SKM-1 treated with dmso at 0.1 percent for 144 hours (cell line): ENCODE measurements at regions not wholly inside any gene's neighbourhood (a gene's known extent, or its start where the extent isn't known, plus 50 kb on each side); places are given as distances from the start of the nearest gene placed in this dataset.

ENCODE experiments used
- DNase-seq: peaks from one replicate; lab custom pipeline; 2025; ENCODE audit not compliant: unreplicated experiment; lab: John Stamatoyannopoulos, UW

DNA sequence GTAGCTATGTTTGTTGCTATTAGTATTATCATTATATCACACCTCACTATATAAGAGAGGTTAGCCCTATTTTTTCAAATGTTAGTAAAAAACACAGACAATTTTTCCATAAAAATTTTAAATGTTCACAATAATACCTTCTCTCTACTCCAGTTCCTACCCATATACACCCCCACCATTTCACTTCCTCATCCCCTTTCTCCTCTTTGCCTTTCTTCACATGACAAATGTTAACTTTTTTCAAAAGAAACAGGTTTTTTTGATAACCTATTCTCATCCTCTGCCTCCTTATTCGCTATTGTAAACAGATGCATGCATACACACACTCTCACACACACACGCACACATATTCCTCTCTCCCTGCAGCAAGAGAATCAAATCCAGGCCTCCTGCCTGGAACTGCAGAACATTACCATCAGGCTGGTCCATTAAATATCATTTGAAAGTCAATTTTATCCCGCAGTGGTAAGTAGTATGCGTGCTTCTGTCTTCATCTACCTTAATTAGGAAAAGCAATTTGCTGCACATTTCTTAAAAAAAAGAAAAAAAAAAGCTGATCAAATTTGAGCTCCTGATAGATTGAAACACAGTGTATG lies 55.5 kb downstream of the MID1IP1 start:
- no peak for DNase-seq

DNA sequence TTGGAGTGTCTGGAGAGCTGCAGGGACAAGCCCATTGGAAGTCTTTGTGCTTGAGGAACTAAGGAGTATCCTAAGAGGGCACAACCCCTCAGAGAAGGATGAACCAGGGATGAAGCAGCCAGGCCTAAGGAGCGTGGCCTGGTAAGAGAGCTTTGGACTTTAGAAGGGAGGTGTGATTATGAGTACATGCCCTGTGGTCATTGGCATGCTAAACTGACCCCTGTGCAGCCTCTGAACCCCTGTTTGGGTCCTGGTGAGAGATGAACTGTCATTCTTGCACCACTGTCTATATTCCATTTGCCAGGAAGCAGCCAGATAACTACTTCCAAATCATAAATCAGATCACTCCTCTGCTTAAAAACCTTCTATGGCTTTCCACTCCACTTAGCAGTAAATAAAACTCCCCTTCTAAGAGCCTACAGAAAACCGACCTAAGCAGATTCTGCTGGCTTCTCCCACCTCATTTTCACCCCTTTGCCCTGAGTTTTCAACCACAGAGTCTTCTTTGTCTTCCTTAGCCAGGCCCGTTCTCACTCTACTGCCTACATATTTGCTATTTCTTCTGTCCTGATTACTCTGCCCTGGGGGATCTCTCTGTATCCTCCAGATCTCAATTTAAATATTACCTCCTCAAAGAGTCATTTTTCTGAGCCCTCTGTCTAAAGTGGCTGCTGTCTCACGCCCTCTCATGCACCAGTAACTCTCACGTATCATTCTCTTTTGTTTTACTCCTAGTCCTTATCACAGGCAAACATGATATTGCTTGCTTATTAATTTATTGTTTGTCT lies 56.7 kb downstream of the MID1IP1 start:
- DNase-seq: no peak

DNA sequence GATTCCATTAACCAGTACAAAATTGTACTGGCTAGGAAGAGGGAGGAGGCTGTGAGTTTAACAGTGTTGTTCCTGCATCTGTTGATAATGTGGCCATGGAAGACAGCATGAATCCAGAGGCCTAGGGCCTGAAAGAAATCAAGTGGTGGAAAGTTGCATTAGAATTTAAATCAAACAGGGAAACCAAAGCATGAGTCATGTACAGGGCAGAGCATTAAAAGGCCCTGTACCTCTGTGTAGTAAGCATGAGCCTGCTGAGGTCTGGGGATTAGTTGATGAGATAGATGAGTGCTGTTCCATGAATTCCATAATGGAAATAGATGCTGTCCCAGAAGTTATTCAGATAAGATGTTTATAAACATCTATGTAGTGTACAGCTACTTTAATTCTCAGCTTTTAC lies 58.3 kb downstream of the MID1IP1 start:
- DNase-seq: no peak

DNA sequence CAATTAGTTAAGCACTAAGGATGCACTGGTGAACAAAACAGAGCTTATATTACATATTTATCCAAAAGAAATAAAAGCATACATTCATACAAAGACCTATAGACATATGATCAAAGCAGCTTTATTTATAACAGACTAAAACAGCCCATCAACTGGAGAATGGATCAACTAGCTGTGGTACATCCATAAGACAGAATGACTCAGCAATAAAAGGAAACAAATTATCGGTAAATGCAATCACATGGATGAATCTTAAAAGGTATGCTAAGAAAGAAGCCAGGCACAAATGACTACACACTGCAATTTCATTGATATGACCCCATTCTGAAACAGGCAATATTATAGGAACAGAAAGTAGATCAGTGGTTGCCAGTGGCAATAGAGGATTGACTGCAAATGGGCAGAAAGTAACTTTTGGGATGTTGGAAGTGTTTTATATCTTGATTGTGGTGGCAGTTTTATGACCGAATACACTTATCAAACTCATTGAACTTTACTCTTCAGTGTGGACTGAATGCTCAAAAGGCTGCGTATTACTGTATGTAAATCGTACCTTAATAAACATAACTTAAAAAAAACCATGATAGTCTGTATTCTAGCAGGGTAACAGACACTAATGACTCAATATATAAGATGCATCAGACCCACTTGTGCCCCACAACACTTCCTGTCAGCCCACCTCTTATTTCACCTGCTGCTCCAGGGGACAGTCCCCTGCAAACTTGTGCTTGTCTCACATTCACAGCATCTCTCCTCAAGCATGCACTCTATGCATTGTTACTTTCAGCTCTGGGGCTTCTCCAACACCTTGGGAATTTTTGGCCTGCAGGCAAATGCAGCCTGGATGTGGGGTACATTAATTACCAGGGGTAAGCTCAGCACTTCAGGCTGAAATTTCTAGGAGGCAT lies 59.1 kb downstream of the MID1IP1 start:
- DNase-seq: no peak

DNA sequence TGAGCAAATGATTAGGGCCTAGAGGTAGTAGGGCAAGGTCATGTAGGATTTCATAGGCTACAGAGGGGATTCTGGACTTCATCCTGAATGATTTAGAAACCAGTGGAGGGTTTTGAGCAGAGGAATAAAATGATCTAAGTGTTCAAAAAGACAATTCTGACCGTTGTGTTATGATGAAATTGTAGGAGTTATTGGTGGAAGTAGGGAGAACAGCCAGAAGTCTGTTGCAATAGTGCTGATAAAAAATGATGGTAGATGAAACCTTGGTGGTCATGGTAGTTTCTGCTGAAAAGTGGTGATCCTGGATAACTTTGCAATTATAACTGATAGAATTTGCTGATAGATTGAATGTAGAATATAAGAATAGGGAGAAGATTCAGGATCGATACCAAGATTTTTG lies 60.2 kb downstream of the MID1IP1 start:
- no peak for DNase-seq

DNA sequence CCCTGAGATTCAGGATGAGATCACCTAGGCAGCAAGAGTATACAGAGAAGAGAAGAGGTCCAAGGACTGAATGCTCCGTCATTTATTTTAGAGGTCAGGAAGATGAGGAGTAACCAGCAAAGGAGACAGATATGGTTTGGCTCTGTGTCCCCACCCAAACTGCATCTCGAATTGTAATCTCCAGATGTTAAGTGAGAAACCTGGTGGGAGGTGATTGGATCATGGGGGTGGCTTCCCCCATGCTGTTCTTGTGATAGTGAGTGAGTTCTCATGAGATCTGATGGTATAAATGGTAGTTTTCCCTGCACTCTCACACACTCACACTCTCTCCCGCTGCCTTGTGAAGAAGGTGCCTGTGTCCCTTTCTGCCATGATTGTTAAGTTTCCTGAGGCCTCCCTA lies 60.8 kb downstream of the MID1IP1 start:
- no peak for DNase-seq

DNA sequence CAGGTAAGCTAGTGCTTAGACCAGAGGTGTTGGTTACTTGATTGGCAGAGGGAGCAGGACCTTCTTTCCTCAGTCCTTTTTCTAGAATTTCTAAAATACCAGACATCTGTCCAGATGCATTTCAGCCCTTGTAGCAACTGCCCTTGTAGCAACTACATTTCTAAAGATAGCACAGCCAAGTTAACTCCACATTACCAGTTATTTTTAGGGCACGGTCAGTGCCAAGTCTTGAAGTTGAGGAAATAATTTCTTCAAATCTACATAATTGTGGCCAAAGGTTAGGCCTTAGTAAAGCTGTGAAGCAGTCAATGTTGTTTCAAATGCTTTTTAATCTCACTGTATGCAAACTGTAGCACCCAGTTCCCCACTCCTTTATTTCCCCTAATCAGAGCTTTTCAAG lies 62.9 kb downstream of the MID1IP1 start:
- DNase-seq: no peak

DNA sequence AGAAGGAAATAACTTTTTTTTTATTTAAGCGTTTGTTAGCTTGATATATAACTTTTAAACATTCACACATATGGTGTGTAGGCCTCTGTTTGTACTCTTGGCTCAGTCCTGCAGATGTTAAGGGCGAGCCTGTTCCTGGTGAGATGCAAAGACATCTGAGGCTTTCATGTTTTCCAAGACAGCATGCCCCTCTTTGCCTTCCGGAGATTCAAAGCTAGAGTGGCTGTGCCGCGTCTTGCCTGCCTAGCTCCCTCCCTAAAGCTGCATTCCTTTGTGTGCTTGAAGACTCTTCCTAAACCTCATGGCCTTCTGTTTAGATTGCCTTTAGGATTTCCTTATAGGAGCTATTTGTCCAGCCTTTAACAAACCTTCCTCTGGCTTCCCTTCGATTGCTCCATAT lies 67.1 kb downstream of the MID1IP1 start:
- no peak for DNase-seq

DNA sequence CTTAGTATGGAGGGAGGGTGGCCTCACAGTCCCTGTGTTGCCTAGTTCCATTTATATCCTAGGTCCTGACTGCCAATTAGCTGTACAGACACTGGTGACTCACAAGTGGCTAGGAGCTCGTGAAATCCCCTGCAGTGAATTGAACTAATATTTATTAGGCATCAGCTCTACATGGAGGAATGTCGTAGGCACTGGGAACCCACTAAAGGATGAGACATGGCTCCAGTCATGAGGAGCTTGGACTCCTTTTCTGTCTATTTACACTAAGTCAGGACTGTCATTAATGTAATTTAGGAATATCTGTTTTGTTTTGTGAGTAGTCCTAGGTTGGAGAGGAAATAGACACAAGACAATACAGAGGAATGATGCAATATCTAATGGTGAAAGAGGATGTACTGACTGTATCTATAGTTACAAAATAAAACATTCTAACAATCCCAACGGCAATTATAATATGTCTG lies 67.7 kb downstream of the MID1IP1 start:
- DNase-seq: peak; percentile 37

DNA sequence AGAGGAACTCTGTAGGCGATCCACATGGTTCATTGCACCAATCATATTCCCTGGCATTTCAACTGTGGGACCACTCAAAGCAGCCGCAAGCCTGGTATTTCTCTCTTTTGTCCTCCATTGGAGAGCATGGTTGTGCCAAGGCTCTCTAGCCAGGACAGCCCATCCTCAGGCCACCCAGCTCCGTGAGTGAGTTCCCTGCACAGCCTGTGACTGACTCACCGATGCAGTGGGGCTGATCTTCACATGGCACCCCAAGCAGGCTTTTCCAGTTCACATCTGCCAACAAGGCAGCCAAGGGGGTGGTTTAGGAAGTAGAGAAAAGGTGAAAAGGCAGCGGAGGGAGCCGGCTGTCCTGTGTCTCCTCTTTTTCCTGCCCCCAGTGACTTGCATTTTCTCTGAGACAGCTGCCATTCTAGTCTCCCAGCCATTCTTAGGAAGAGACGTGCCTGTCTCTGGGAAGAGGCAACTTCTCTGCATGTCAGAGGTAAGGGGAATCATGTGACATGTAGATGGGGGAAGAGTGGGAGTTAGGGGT lies 69.2 kb downstream of the MID1IP1 start:
- DNase-seq: no peak

DNA sequence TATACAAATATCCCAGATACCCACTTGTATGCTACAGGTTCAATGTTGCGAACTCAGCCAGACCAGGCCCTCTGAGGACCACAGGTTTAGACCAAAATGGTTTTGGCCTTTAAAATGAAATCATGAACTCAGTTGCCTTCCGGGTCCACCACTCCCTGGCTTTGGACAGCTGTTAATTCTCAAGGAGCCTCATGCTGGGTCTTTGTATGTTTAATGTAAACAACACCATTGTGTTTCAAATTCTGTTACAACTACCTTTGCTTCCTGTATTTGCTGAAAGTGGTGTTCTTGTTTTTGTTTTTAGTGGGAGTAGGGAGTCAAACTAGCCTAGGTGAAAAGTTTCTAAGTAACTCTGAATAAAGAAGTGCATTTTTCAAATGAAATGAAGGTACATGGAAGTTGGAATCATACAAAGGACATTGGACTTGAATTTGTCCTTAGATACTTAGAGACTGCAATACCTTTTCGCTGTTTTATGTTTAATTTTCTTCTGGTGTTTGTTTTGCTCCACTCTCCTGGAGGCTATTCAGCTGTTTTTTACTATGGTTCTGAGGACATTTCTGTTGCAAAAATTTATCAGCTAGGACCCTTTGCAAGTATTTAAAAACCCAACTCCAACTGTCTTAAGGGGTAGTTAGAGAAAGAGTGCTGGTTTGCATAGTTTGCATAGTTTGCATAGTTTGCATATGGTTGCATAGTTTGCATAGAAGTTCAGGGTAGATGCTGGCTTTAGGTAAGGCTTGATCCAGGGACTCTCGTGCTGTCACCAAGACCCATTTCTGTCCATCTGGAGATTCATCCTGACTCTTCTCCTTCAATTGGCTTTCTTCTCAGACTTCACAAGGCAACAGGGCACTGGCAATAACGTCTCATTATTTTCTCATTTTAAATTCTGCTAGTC lies 70.1 kb downstream of the MID1IP1 start:
- DNase-seq: no peak

DNA sequence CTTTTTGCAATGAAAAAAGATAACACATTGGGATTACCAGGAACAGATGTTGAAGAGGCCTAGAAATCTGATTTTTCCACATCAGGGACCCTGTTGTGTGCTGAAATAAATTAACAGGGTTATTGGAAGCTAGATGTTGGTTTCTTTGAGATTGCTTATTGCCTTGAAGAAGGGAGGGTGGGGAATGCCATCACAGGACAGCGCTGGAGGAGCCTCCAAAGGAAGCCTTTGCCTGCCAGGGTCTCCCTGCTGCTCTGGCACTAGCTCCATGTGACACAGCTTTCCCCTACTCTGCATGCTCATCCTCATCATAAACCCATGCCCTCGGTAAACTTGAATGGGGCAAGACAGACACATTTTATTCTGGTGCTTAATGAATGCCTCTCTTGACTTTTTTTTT lies 76.1 kb downstream of the MID1IP1 start:
- DNase-seq: no peak

DNA sequence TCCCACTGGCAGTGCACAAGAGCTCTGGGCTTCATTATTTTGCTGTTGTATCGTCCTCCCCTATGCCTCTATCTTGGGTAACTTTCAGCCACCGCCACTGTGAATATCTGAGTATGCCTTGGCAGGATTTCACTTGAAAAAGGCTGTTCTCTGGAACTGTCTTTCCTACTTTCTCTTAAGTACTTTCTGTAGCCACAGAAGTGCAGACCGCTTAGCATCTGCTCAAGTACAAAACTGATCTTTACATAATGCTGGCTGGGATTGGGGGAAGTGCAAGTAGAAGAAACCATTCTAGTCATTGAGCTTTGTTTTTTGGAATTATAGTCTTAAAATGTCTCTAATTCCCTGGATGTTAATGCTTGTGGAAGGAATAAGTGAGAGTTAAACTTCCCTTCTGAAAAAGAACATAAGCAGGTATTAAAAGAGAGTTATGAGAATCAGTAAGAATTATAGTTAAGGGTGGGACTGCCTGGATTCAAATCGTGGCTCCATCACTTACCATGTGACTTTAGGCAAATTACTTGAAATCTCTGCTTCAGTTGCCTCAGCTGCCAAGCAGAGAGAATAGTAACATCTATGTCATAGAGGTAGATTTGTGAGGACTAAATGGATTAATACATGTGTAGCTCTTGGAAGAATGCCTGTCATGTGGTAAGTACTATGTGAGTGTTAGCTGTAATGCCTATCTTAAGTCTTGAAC lies 77.5 kb downstream of the MID1IP1 start:
- DNase-seq: no peak

DNA sequence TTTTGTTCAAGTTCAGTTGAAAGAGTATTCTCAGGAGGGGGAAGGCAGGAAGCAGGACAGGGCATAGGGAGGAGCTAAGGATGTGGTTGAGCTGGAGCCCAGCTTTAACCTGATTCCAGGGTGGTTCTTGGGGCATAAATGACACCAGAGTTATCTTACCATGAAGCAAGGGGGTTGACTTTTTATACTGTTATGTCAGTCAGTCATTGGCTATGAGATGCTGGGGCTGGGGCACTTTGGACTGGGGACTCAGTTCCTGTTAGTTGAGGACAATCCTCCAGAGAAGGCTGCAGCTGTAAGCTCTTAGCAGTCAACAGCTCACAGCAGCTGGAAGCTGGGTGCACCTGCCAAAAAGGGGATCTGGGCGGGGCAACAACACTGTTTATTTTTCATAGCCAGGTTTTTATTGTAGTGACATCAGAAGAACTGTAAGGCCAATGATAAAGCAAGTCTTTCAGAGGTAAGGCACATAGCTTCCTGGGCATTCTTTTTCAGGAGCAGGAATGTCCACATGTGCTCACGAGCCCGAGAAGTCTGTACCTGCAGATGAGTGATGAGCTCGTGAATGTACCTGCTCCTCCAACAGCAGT lies 78.5 kb downstream of the MID1IP1 start:
- DNase-seq: no peak

DNA sequence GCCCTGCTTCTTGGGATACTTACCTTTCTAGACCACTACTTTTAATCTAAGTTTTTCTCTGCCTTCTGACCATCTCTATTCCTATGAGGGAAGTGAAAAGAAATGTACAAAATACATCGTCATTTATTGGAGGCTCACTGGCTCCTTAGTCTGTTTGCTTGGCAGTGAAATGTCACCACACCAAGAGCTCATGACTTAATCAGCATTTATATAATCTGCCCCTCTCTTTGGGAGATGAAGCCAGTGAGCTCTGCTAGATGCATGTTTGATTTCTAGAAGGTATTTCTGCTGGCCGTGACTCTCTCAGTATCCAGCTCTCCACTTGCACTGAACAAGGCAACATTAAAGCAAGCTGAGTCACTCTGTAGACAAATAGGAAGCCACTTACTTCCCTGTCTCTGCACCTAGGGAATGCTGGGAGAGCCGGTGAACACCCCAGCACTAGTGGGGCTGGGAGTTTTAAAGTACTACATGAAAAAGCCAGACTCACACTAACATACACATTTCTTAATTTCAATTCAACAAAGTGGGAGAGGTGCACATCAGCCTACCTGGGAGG lies 79.1 kb downstream of the MID1IP1 start:
- DNase-seq: no peak

DNA sequence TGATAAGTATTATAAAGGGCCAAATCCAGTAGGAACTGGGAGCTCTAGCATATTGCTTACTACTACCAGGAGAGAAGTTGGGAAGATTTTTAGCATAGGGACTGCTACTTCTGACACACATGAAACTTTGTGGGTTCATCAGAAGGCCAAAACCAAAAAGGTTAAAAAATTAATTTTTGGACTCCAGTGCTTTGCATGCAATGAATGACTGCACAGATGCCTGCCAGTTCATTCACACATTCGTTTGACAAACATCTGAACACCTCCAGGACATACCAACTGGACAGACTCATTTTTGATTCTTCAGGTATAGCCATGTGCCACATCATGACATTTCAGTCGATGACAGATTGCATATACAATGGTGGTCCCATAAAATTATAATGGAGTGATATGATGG lies 79.8 kb downstream of the MID1IP1 start:
- DNase-seq: no peak

DNA sequence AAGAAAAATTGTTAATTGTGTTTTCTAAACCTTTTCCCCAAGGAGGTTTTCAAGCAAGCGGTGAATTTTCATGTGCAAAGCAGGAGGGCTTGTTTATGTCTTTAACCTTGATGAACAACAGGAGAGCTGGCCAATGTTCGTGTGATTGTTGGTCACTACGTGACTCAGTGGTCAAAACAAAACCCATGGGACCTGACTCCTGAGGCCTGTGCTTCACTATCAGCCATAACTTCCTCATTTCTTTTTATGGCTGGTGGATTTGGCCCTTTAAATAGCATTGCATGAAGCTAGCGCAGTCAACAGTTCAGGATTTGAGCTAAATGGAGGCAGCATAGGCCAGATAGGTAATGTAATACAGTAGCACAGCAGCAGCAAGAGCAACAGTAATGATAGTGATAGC lies 80.5 kb downstream of the MID1IP1 start:
- peak; percentile 17 for DNase-seq

DNA sequence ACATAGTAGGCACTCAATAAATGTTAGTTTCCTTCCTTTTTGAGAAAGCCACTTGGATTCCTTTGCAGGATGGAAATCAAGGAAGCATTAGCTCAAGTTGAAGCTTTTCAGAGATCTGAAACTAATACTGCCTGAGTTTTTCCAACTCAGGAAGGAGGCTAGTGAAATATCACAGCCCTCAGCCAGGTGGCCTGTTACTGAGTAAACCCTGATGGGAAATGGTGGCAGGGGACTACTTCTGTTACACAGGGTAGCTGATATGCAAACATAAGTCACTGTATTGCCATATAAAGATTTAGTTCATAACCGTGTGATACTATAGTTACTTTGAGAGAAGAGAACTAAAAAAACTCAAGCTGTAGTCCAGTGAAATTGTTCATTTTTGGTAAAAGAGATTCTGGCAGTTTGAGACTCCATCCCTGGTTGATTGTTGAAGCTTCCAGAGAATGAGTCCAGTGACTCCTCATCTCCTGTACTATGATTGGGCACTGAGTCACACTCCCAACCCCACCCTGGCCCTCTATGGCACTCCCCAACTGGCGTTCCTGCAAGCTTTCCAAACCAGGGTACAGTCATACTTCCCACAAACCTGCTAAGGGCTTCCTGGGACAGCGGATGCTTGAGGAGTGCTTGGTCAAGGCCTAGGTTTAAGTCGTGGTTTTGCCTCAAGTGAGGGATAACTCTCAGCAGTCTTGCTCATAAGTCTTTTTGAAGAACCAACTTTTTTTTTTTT lies 81.8 kb downstream of the MID1IP1 start:
- DNase-seq: no peak

DNA sequence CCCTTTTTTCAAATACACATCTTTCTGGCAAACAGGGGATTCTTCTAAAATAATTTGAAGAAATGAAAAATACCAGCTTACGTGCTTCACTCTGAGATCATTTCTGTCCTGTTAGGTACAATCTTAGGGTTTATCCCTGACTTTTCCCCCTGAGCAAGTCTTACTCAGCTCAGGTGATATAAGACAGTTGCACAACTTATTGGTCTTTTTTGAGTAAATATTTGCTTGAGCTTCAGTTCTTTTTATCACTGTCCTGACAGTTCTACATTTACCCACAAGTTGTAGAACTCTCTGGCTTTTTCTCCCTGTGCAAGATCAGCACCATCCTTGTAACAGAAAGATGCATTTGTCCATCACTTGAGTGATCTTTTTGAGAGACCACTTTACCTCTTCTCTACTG lies 84.9 kb downstream of the MID1IP1 start:
- DNase-seq: no peak
